ENCODE measurements at regions not wholly inside any gene's neighbourhood (a gene's known extent, or its start where the extent isn't known, plus 50 kb on each side); places are given as distances from the start of the nearest gene placed in this dataset.

DNA sequence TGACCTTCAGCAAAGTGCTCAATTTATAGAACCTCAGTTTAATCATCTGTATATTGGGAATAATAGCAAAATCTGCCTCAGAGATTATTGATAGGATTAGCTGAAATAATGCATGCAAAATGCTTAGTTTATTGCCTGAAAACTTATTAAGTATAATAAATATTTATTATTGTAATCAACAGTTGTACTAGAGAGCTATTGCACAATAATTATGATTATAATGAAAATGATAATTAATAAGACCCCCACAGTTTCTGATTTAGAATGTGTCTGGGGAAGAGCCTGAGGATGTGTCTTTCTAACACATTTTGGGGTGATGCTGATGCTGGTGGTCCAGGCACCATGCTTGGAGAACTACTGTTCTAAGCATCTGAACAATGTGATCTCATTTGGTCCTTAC lies 419.6 kb downstream of the NPIPA7 start:
- Histone ChIP-seq H3K27me3 (replicated peaks in 1 of 4; ENCODE audit: control insufficient read depth in 3 of 4, extremely low read depth in 1 of 4, insufficient read depth in 3 of 4, low read length in 3 of 4) (no peaks in the 10 kb centered on the region), H4K20me1 (replicated peaks in 1 of 2; ENCODE audit: control insufficient read depth in 1 of 2, insufficient read depth in 2 of 2, low read length in 2 of 2) (no peaks in the 10 kb centered on the region), H3K14ac (ENCODE audit: insufficient read length) (no peak overlapping the region), H3K27ac (ENCODE audit: low read depth, low read length) (no peak overlapping the region), H2BK120ac (replicated peaks; ENCODE audit: low read depth, low read length) (no peak overlapping the region), H3K23me2 (ENCODE audit: low read depth, low read length) (no peaks in the 10 kb centered on the region), H3K18ac (ENCODE audit: extremely low read depth, low read length) (no peak overlapping the region), H2BK20ac (ENCODE audit: low read length) (no peak overlapping the region), H3K4me1 (replicated peaks in 1 of 4; ENCODE audit: control insufficient read depth in 3 of 4, insufficient read depth in 4 of 4, low read length in 3 of 4) (no peaks in the 10 kb centered on the region), H3K9ac (replicated peaks in 1 of 4; ENCODE audit: extremely low read depth in 1 of 4, low read depth in 3 of 4, low read length in 3 of 4) (no peak overlapping the region), H3K4ac (replicated peaks; ENCODE audit: insufficient read length, low read depth, low read length) (no peak overlapping the region), H4K91ac (replicated peaks; ENCODE audit: insufficient read length, low read length) (no peak overlapping the region), H3K56ac (replicated peaks; ENCODE audit: insufficient read length, low read depth, low read length) (no peak overlapping the region), H2BK15ac (ENCODE audit: low read length) (no peak overlapping the region), H3K9me3 (ENCODE audit: insufficient read depth in 2 of 2, low read depth in 1 of 2, low read length in 1 of 2) (no peaks in the 10 kb centered on the region), H3K4me3 (ENCODE audit: extremely low read depth in 1 of 4, insufficient read depth in 2 of 4, low read depth in 3 of 4, low read length in 4 of 4) (no peak overlapping the region), H3K4me2 (ENCODE audit: insufficient read depth in 1 of 2, low read depth in 2 of 2, low read length in 2 of 2) (no peak overlapping the region), H3K79me2 (ENCODE audit: control insufficient read depth in 1 of 2, insufficient read depth in 2 of 2, low read length in 2 of 2) (no peaks in the 10 kb centered on the region), H2BK12ac (ENCODE audit: low read depth, low read length) (no peak overlapping the region), H2AFZ (ENCODE audit: low read length) (no peak overlapping the region), H2AK5ac (ENCODE audit: low read depth, low read length) (no peak overlapping the region), H3K36me3 (ENCODE audit: control insufficient read depth in 2 of 4, insufficient read depth in 4 of 4, low read length in 3 of 4) (no peaks in the 10 kb centered on the region), H3K79me1 (ENCODE audit: low read depth, low read length) (no peaks in the 10 kb centered on the region), H4K8ac (ENCODE audit: extremely low read depth, insufficient read depth, low read length) (no peak overlapping the region), H3K23ac (ENCODE audit: insufficient read length) (no peak overlapping the region), H2BK5ac (ENCODE audit: low read depth, low read length) (no peak overlapping the region), H4K5ac (ENCODE audit: insufficient read length, low read depth, low read length) (no peak overlapping the region)
- FAIRE-seq (no peak), DNase-seq (ENCODE audit: low read depth in 1 of 2, low spot score in 2 of 2) (no peak)
- POLR2A ChIA-PET (ENCODE audit: partially characterized antibody): no interaction called here
- CTCF ChIA-PET (ENCODE audit: partially characterized antibody): no interaction called here
- TF ChIP-seq ASH2L (IDR thresholded peaks at IDR 0.05; ENCODE audit: low read length) (no peak), CTCF (IDR thresholded peaks at IDR 0.05; ENCODE audit: control extremely low read depth in 1 of 3, insufficient read depth in 1 of 3, low read depth in 1 of 3, low read length in 3 of 3) (no peak), SIRT6 (IDR thresholded peaks at IDR 0.05; ENCODE audit: low read length) (no peak), YY1 (IDR thresholded peaks at IDR 0.05; ENCODE audit: low read depth, low read length) (no peak), SAP30 (IDR thresholded peaks at IDR 0.05; ENCODE audit: insufficient read depth, insufficient replicate concordance, low read length) (no peak), KDM1A (IDR thresholded peaks at IDR 0.05; ENCODE audit: borderline replicate concordance, low read length) (no peak), TEAD4 (IDR thresholded peaks at IDR 0.05; ENCODE audit: low read depth, low read length) (no peak), SUZ12 (IDR thresholded peaks at IDR 0.05; ENCODE audit: low read length) (no peak), EP300 (IDR thresholded peaks at IDR 0.05; ENCODE audit: borderline replicate concordance in 1 of 2, low read depth in 2 of 2, low read length in 2 of 2) (no peak), NRF1 (IDR thresholded peaks at IDR 0.05; ENCODE audit: low read depth, low read length) (no peak), CBX5 (IDR thresholded peaks at IDR 0.05; ENCODE audit: low read depth, low read length) (no peak), KDM5A (IDR thresholded peaks at IDR 0.05; ENCODE audit: low read length) (no peak), RAD21 (IDR thresholded peaks at IDR 0.05 in 1 of 2, conservative IDR thresholded peaks at IDR 0.05 in 1 of 2; ENCODE audit: low read depth in 2 of 2, low read length in 2 of 2) (no peak), CREB1 (IDR thresholded peaks at IDR 0.05) (no peak)

All from H1 (cell line).